Testis (tissue), 2 donors: ENCODE measurements at regions not wholly inside any gene's neighbourhood (a gene's known extent, or its start where the extent isn't known, plus 50 kb on each side); places are given as distances from the start of the nearest gene placed in this dataset.

ENCODE experiments used
- DNase-seq: peaks from one replicate; pipeline ENCODE4 v3.0.0-alpha.2; 2019
- H3K27ac ChIP-seq, 2 donors: fragments of 200-600 bp; sonication (generic); one replicate each; pipeline ENCODE4 v1.5.1; 2019
- H3K27me3 ChIP-seq: fragments of 200-600 bp; sonication (generic); one replicate; pipeline ENCODE4 v1.5.1; 2019
- H3K36me3 ChIP-seq: fragments of 200-600 bp; sonication (generic); one replicate; pipeline ENCODE4 v1.5.1; 2017; ENCODE audit warnings: low read depth; ENCODE audit errors: missing control alignments
- H3K4me1 ChIP-seq: fragments of 200-600 bp; sonication (generic); one replicate; pipeline ENCODE4 v1.5.1; 2019
- H3K4me3 ChIP-seq, 2 donors: fragments of 200-600 bp; sonication (generic); one replicate each; pipeline ENCODE4 v1.5.1; 2017 to 2019
- H3K9me3 ChIP-seq: fragments of 200-600 bp; sonication (generic); one replicate; pipeline ENCODE4 v1.5.1; 2017
- POLR2A ChIP-seq: fragments of 450-650 bp; IDR thresholded peaks from one replicate; pipeline ENCODE4 v1.6.1; 2017; ENCODE audit warnings: antibody characterized with exemption, mild to moderate bottlenecking, moderate library complexity
- WGBS, 2 donors: methylation state at CpG; one replicate each; pipeline ENCODE4 v1.1.5; 2018; 5-methylcytosine and 5-hydroxymethylcytosine counted together
- intact Hi-C: fragments of 100-400 bp; cut with DNase I; formaldehyde crosslinking; loops from one replicate; pipeline ENCODE4 v1.15.1; 2023; ENCODE audit warnings: low total_unique reads
- TF ChIP-seq, protein P1 (sequence below), 3 experiments: fragments of 450-650 bp in 2 of 3; fragments of 200-600 bp in 1 of 3; sonication (generic) in 1 of 3; IDR thresholded peaks; one replicate each; pipeline ENCODE4 v1.5.1; 2016 to 2019; ENCODE audit warnings: antibody characterized with exemption in 3 of 3, mild to moderate bottlenecking in 2 of 3, moderate library complexity in 1 of 3

DNA sequence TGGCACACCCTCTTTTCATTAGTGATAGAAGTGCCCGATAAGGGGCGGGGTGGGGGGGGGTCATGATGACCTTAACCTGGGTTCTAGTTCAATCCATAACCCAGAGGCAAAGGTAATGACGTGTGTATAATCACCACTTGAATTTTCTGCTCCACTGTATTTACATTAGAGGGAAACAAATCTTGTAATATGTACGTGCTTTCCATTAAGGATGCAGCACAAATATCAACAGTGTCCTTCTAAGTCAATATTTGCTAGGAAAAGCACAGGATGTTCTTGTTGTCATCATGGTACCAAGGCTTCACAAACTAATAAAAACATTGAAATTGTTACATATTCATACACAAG, 121.2 kb upstream of the SLC38A2 start:
- Histone ChIP-seq H3K4me3 (no peak overlapping the region), H3K4me1 (peaks cover 52% of the 10 kb centered on the region), H3K27me3 (no peaks in the 10 kb centered on the region), H3K36me3 (no peaks in the 10 kb centered on the region), H3K27ac (peak overlapping the region; percentile 60 to 65), H3K9me3 (no peaks in the 10 kb centered on the region)
- intact Hi-C loops = no loop called here
- DNase-seq = no peak
- WGBS, 2 donors = 34 to 39% methylated on average over 4 of the region's 4 CpGs
- TF ChIP-seq POLR2A = no peak
- TF ChIP-seq, protein P1, sequence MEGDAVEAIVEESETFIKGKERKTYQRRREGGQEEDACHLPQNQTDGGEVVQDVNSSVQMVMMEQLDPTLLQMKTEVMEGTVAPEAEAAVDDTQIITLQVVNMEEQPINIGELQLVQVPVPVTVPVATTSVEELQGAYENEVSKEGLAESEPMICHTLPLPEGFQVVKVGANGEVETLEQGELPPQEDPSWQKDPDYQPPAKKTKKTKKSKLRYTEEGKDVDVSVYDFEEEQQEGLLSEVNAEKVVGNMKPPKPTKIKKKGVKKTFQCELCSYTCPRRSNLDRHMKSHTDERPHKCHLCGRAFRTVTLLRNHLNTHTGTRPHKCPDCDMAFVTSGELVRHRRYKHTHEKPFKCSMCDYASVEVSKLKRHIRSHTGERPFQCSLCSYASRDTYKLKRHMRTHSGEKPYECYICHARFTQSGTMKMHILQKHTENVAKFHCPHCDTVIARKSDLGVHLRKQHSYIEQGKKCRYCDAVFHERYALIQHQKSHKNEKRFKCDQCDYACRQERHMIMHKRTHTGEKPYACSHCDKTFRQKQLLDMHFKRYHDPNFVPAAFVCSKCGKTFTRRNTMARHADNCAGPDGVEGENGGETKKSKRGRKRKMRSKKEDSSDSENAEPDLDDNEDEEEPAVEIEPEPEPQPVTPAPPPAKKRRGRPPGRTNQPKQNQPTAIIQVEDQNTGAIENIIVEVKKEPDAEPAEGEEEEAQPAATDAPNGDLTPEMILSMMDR (IDR thresholded peaks at IDR 0.05) = no peak

GRCh38 chr12:46493150-46493833, 120.7 kb upstream of the SLC38A2 start:
- no peaks in the 10 kb centered on the region for H3K36me3 ChIP-seq
- H3K4me1 ChIP-seq = peaks cover 52% of the 10 kb centered on the region
- intact Hi-C loops = no loop called here
- 70 to 77% methylated on average over 5 of the region's 5 CpGs for WGBS, 2 donors
- TF ChIP-seq POLR2A = no peak
- TF ChIP-seq, protein P1 (IDR thresholded peaks at IDR 0.05) = no peak
- peak overlapping the region; percentile 60 to 65 for H3K27ac ChIP-seq
- no peaks in the 10 kb centered on the region for H3K27me3 ChIP-seq
- no peak for DNase-seq
- no peak overlapping the region for H3K4me3 ChIP-seq
- no peaks in the 10 kb centered on the region for H3K9me3 ChIP-seq

DNA sequence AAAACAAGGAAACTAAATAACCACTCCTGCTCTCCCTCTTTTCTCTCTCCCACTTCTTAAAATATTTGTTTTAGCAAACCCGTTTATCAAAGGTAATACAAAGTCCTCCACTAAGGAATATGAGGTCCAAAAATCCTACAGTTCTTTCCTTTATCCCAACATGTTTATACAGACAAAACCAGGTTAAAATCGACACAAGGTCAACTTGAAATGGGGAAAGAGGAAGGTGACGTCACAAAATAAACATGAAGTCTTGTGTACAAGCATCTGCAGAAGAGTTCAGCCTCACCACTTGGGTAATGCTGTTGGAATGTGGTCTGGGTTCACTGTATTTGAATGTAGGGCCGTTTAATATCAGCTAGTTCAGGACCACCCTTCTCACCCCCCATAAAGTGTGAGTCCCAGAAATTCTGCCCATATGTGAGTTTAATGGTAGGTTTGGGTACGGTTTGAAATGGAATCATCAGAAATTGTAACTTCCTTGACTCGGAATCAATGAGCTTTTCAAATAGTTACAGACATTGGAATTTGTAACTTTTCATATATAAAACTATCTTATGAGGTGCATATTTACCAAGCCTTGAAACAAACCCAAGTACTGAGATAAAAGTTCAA, 120.0 kb upstream of the SLC38A2 start:
- Histone ChIP-seq H3K36me3 (no peaks in the 10 kb centered on the region), H3K9me3 (no peaks in the 10 kb centered on the region), H3K4me3 (no peak overlapping the region), H3K27ac (peak overlapping the region; percentile 60 to 65), H3K27me3 (no peaks in the 10 kb centered on the region), H3K4me1 (peaks cover 52% of the 10 kb centered on the region)
- DNase-seq = no peak
- intact Hi-C loops = no loop called here
- 43 to 66% methylated on average over 6 of the region's 6 CpGs for WGBS, 2 donors
- TF ChIP-seq POLR2A = no peak
- TF ChIP-seq, protein P1 (IDR thresholded peaks at IDR 0.05) = no peak

- Histone ChIP-seq H3K36me3 (no peaks in the 10 kb centered on the region), H3K4me3 (no peak overlapping the region), H3K9me3 (no peaks in the 10 kb centered on the region), H3K4me1 (peaks cover 52% of the 10 kb centered on the region), H3K27ac (peak overlapping the region in 1 of 2 donors; percentile 60), H3K27me3 (no peaks in the 10 kb centered on the region)
- TF ChIP-seq, protein P1 (IDR thresholded peaks at IDR 0.05) = no peak
- no peak for TF ChIP-seq POLR2A
- 53 to 67% methylated on average over 1 of the region's 1 CpG for WGBS, 2 donors
- intact Hi-C loops = no loop called here
- DNase-seq = no peak
These were observed 119.0 kb upstream of the SLC38A2 start for GRCh38 chr12:46491548-46491947.

- WGBS, 2 donors = 28 to 30% methylated on average over 1 of the region's 1 CpG
- no peak for DNase-seq
These were observed 118.1 kb upstream of the SLC38A2 start for GRCh38 chr12:46490635-46491034.

More at GRCh38 chr12:46490635-46491034, 118.1 kb upstream of the SLC38A2 start:
- TF ChIP-seq, protein P1 (IDR thresholded peaks at IDR 0.05) = no peak
- TF ChIP-seq POLR2A = no peak
- Histone ChIP-seq H3K27ac (peak overlapping the region in 1 of 2 donors; percentile 32), H3K4me3 (no peak overlapping the region), H3K36me3 (no peaks in the 10 kb centered on the region), H3K4me1 (peaks cover 52% of the 10 kb centered on the region), H3K9me3 (no peaks in the 10 kb centered on the region), H3K27me3 (no peaks in the 10 kb centered on the region)
- intact Hi-C loops = no loop called here
